ENCODE measurements at regions not wholly inside any gene's neighbourhood (a gene's known extent, or its start where the extent isn't known, plus 50 kb on each side); places are given as distances from the start of the nearest gene placed in this dataset.

DNA sequence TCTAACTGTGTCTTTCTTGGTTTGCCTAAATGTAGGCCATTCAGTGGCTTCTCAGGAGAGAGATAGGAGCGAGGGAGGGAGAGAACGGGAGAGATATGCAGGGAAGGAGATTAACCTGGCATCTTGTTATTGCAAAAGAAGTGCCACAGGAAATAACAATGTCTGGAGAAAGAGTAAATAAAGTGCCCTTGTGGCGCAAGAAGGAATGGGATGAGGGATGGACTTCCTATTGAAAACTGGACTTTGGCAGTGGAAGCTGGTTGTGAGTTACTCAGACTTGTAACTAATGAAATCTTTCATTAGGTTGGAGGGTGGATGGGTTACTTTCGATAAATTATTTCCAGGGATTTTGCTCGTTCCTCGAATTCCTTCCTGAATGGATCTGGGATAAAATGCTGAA, 136.1 kb downstream of the LACC1 start:
- TF ChIP-seq EP300 (IDR thresholded peaks at IDR 0.05): no peak
- TF ChIP-seq, protein P1, sequence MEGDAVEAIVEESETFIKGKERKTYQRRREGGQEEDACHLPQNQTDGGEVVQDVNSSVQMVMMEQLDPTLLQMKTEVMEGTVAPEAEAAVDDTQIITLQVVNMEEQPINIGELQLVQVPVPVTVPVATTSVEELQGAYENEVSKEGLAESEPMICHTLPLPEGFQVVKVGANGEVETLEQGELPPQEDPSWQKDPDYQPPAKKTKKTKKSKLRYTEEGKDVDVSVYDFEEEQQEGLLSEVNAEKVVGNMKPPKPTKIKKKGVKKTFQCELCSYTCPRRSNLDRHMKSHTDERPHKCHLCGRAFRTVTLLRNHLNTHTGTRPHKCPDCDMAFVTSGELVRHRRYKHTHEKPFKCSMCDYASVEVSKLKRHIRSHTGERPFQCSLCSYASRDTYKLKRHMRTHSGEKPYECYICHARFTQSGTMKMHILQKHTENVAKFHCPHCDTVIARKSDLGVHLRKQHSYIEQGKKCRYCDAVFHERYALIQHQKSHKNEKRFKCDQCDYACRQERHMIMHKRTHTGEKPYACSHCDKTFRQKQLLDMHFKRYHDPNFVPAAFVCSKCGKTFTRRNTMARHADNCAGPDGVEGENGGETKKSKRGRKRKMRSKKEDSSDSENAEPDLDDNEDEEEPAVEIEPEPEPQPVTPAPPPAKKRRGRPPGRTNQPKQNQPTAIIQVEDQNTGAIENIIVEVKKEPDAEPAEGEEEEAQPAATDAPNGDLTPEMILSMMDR (IDR thresholded peaks at IDR 0.05): no peak

Data from sigmoid colon (tissue), 4 donors.